Ascending aorta (tissue), 2 donors: ENCODE measurements at regions not wholly inside any gene's neighbourhood (a gene's known extent, or its start where the extent isn't known, plus 50 kb on each side); places are given as distances from the start of the nearest gene placed in this dataset.

Source experiments
- DNase-seq, 2 donors: peaks; one replicate each; pipeline ENCODE4 v3.0.0-alpha.2; 2019; ENCODE audit warnings: low spot score in 2 of 2
- H3K27ac ChIP-seq, 2 donors: fragments of 200-600 bp; sonication (generic); one replicate each; pipeline ENCODE4 v1.5.1; 2016 to 2017; ENCODE audit warnings: mild to moderate bottlenecking in 1 of 2
- H3K27me3 ChIP-seq: fragments of 200-600 bp; sonication (generic); one replicate; pipeline ENCODE4 v1.5.1; 2017
- H3K36me3 ChIP-seq, 2 donors: fragments of 200-600 bp; sonication (generic); one replicate each; pipeline ENCODE4 v1.5.1; 2016
- H3K4me1 ChIP-seq, 2 donors: fragments of 200-600 bp; sonication (generic); one replicate each; pipeline ENCODE4 v1.5.1; 2016 to 2017; ENCODE audit warnings: mild to moderate bottlenecking in 1 of 2
- H3K4me3 ChIP-seq, 2 donors: fragments of 200-600 bp; sonication (generic); one replicate each; pipeline ENCODE4 v1.5.1; 2016 to 2017; ENCODE audit warnings: mild to moderate bottlenecking in 1 of 2
- H3K9me3 ChIP-seq, 2 donors: fragments of 200-600 bp; sonication (generic); one replicate each; pipeline ENCODE4 v1.5.1; 2016
- CTCF ChIP-seq, 3 experiments: fragments of 200-600 bp in 2 of 3; fragments of 450-650 bp in 1 of 3; sonication (generic) in 2 of 3; IDR thresholded peaks; one replicate each; pipeline ENCODE4 v1.5.1; 2016 to 2019; ENCODE audit warnings: antibody characterized with exemption in 3 of 3, mild to moderate bottlenecking in 1 of 3, moderate library complexity in 1 of 3
- intact Hi-C: fragments of 100-400 bp; cut with DNase I; formaldehyde crosslinking; loops from one replicate; pipeline ENCODE4 v1.15.1; 2023

GRCh38 chr16:51994597-51994996 lies 552.3 kb downstream of the TOX3 start:
- H3K27ac ChIP-seq = no peak overlapping the region
- H3K27me3 ChIP-seq = no peaks in the 10 kb centered on the region
- H3K36me3 ChIP-seq = no peaks in the 10 kb centered on the region
- intact Hi-C loops = no loop called here
- no peak overlapping the region for H3K4me3 ChIP-seq
- H3K9me3 ChIP-seq = no peaks in the 10 kb centered on the region
- no peak for TF ChIP-seq CTCF (IDR thresholded peaks at IDR 0.05)
- no peak for DNase-seq
- no peaks in the 10 kb centered on the region for H3K4me1 ChIP-seq

GRCh38 chr16:51989637-51990230 lies 557.2 kb downstream of the TOX3 start:
- intact Hi-C loops = loop anchor here (5.0 kb wide), 1 partner anchor 172 kb away; no protein-coding TSS in a partner anchor
- DNase-seq = no peak
- no peaks in the 10 kb centered on the region for H3K36me3 ChIP-seq

GRCh38 chr16:51988977-51989376 lies 558.0 kb downstream of the TOX3 start:
- intact Hi-C loops = loop anchor here (5.0 kb wide), 1 partner anchor 172 kb away; no protein-coding TSS in a partner anchor
- no peak for TF ChIP-seq CTCF (IDR thresholded peaks at IDR 0.05)
- no peaks in the 10 kb centered on the region for H3K36me3 ChIP-seq
- no peaks in the 10 kb centered on the region for H3K4me1 ChIP-seq
- H3K27ac ChIP-seq = no peak overlapping the region
- no peak for DNase-seq
- H3K4me3 ChIP-seq = no peak overlapping the region
- no peaks in the 10 kb centered on the region for H3K27me3 ChIP-seq
- H3K9me3 ChIP-seq = no peaks in the 10 kb centered on the region

More at GRCh38 chr16:51989637-51990230, 557.2 kb downstream of the TOX3 start:
- Histone ChIP-seq H3K27me3 (no peaks in the 10 kb centered on the region), H3K4me1 (no peaks in the 10 kb centered on the region), H3K9me3 (no peaks in the 10 kb centered on the region), H3K4me3 (no peak overlapping the region), H3K27ac (no peak overlapping the region)
- TF ChIP-seq CTCF (IDR thresholded peaks at IDR 0.05) = no peak

GRCh38 chr16:51987519-51987918 lies 559.4 kb downstream of the TOX3 start:
- Histone ChIP-seq H3K27me3 (no peaks in the 10 kb centered on the region), H3K27ac (no peak overlapping the region), H3K36me3 (no peaks in the 10 kb centered on the region), H3K4me3 (no peak overlapping the region), H3K9me3 (no peaks in the 10 kb centered on the region), H3K4me1 (no peaks in the 10 kb centered on the region)
- intact Hi-C loops = loop anchor here (5.0 kb wide), 1 partner anchor 170 kb away; no protein-coding TSS in a partner anchor
- no peak for TF ChIP-seq CTCF (IDR thresholded peaks at IDR 0.05)
- no peak for DNase-seq

GRCh38 chr16:51986717-51987116 lies 560.2 kb downstream of the TOX3 start:
- intact Hi-C loops = loop anchor here (5.0 kb wide), 1 partner anchor 169 kb away; no protein-coding TSS in a partner anchor

More at GRCh38 chr16:51986717-51987116, 560.2 kb downstream of the TOX3 start:
- H3K9me3 ChIP-seq = no peaks in the 10 kb centered on the region
- no peaks in the 10 kb centered on the region for H3K36me3 ChIP-seq
- no peaks in the 10 kb centered on the region for H3K4me1 ChIP-seq
- no peak overlapping the region for H3K4me3 ChIP-seq
- no peak for TF ChIP-seq CTCF (IDR thresholded peaks at IDR 0.05)
- DNase-seq = no peak
- no peak overlapping the region for H3K27ac ChIP-seq
- H3K27me3 ChIP-seq = no peaks in the 10 kb centered on the region
